HCT116 (cell line): ENCODE measurements at regions not wholly inside any gene's neighbourhood (a gene's known extent, or its start where the extent isn't known, plus 50 kb on each side); places are given as distances from the start of the nearest gene placed in this dataset.

ENCODE experiments used
- ATAC-seq: fragments of 200-7000 bp; cut with Tn5 transposase; 2 replicates; pipeline ENCODE4 v1.9.1; 2020; ENCODE audit warnings: mild to moderate bottlenecking, moderate library complexity
- BruUV-seq: library from RNA; stranded (reverse); fragments of 400-500 nt; replicated peaks from 2 replicates; lab custom pipeline; 2021; lab: Mats Ljungman, UMichigan
- CTCF ChIA-PET: fragments of 300-600 bp; sonication (Branson Sonifier 250); formaldehyde crosslinking; loops from one replicate; lab custom pipeline; 2021; ENCODE audit warnings: antibody characterized with exemption; lab: Charles Lee
- POLR2A ChIA-PET: fragments of 300-600, 350-600 bp; sonication (Branson Sonifier 250); formaldehyde crosslinking; loops from one replicate; lab custom pipeline; 2021; ENCODE audit warnings: antibody characterized with exemption; lab: Charles Lee
- RAD21 ChIA-PET, 2 experiments: fragments of 300-600 bp; sonication (Branson Sonifier 250); formaldehyde crosslinking; loops; one replicate each; lab custom pipeline; 2023; ENCODE audit warnings: low total read pairs in 2 of 2; ENCODE audit not compliant: uncharacterized antibody in 2 of 2, unreplicated experiment in 2 of 2, low non-redundant PET in 1 of 2; lab: Charles Lee
- DNase-seq: peaks from one replicate; pipeline ENCODE4 v3.0.0-alpha.2; 2010; ENCODE audit warnings: low read depth, low spot score
- H2AFZ ChIP-seq: fragments of 200-600 bp; shearing (Covaris generic), sonication (generic); 2 replicates; pipeline ENCODE4 v1.6.1; 2017; ENCODE audit warnings: low read depth, mixed run types, mixed read lengths, antibody characterized with exemption, low read length; ENCODE audit not compliant: poor library complexity, severe bottlenecking
- H3K27ac ChIP-seq: 2 replicates; pipeline ENCODE4 v1.5.1; 2012; ENCODE audit warnings: low read depth, low read length
- H3K27me3 ChIP-seq: fragments of 200-600 bp; sonication (generic); 2 replicates; pipeline ENCODE4 v1.6.1; 2016; ENCODE audit warnings: mixed run types, low read length, mixed read lengths; ENCODE audit not compliant: insufficient read depth
- H3K36me3 ChIP-seq, 2 experiments: fragments of 200-500 bp in 1 of 2; fragments of 200-600 bp in 1 of 2; sonication (Bioruptor generic) in 1 of 2; sonication (generic) in 1 of 2; 2 replicates each; pipeline versions ENCODE4 v1.5.1 to v1.6.1; 2014 to 2016; ENCODE audit warnings: low read length in 2 of 2, inconsistent platforms in 1 of 2, mixed read lengths in 1 of 2, mixed run types in 1 of 2; ENCODE audit not compliant: insufficient read depth in 2 of 2, control insufficient read depth in 1 of 2
- H3K4me1 ChIP-seq, 2 experiments: fragments of 200-600 bp in 1 of 2; sonication (generic) in 1 of 2; 2 replicates each; pipeline versions ENCODE4 v1.5.1 to v1.6.1; 2012 to 2017; ENCODE audit warnings: low read length in 2 of 2, inconsistent platforms in 1 of 2, mild to moderate bottlenecking in 1 of 2, mixed read lengths in 1 of 2, mixed run types in 1 of 2, moderate library complexity in 1 of 2; ENCODE audit not compliant: insufficient read depth in 2 of 2, control insufficient read depth in 1 of 2
- H3K4me2 ChIP-seq: fragments of 200-600 bp; sonication (generic); 2 replicates; pipeline ENCODE4 v1.6.1; 2017; ENCODE audit warnings: mixed run types, low read length, mixed read lengths
- H3K4me3 ChIP-seq, 2 experiments: fragments of 200-600 bp in 1 of 2; sonication (generic) in 1 of 2; replicated peaks in 1 of 2; 2 replicates each; pipeline ENCODE4 v1.5.1; 2011 to 2016; ENCODE audit warnings: low read length in 2 of 2, control low read depth in 1 of 2, low read depth in 1 of 2, mild to moderate bottlenecking in 1 of 2, mixed read lengths in 1 of 2, mixed run types in 1 of 2
- H3K79me2 ChIP-seq: fragments of 200-600 bp; sonication (generic); 2 replicates; pipeline ENCODE4 v1.6.1; 2017; ENCODE audit warnings: mild to moderate bottlenecking, mixed run types, low read length, moderate library complexity, mixed read lengths; ENCODE audit not compliant: insufficient read depth
- H3K9ac ChIP-seq: fragments of 200-600 bp; sonication (generic); 2 replicates; pipeline ENCODE4 v1.6.1; 2016; ENCODE audit warnings: low read length, mixed read lengths
- H3K9me2 ChIP-seq: fragments of 200-600 bp; sonication (generic), shearing (Covaris generic); 2 replicates; pipeline ENCODE4 v1.6.1; 2017; ENCODE audit warnings: mixed run types, mild to moderate bottlenecking, moderate library complexity; ENCODE audit not compliant: insufficient read depth
- H3K9me3 ChIP-seq, 2 experiments: fragments of 200-500 bp in 1 of 2; fragments of 200-600 bp in 1 of 2; sonication (Bioruptor generic) in 1 of 2; sonication (generic) in 1 of 2; 2 replicates each; pipeline ENCODE4 v1.6.1; 2014 to 2017; ENCODE audit warnings: low read length in 2 of 2, mixed read lengths in 2 of 2, inconsistent platforms in 1 of 2, low read depth in 1 of 2, mild to moderate bottlenecking in 1 of 2, mixed run types in 1 of 2, moderate library complexity in 1 of 2; ENCODE audit not compliant: control insufficient read depth in 1 of 2, insufficient read depth in 1 of 2
- H4K20me1 ChIP-seq: fragments of 200-600 bp; sonication (generic), shearing (Covaris generic); 2 replicates; pipeline ENCODE4 v1.6.1; 2017; ENCODE audit warnings: mixed run types, mild to moderate bottlenecking, moderate library complexity; ENCODE audit not compliant: insufficient read depth
- CBX3 ChIP-seq: IDR thresholded peaks from 2 replicates; pipeline ENCODE4 v1.6.1; 2012; ENCODE audit warnings: low read depth
- CTCF ChIP-seq, 3 experiments: fragments of 200-600 bp in 1 of 3; sonication (generic) in 1 of 3; IDR thresholded peaks in 2 of 3; conservative IDR thresholded peaks in 1 of 3; 2 replicates each; pipeline ENCODE4 v1.5.1; 2012 to 2017; ENCODE audit warnings: low read depth in 2 of 3, low read length in 2 of 3, antibody characterized with exemption in 1 of 3, borderline replicate concordance in 1 of 3, control low read depth in 1 of 3, mild to moderate bottlenecking in 1 of 3, mixed read lengths in 1 of 3, mixed run types in 1 of 3, moderate library complexity in 1 of 3; ENCODE audit not compliant: insufficient read depth in 1 of 3
- EZH2 ChIP-seq: fragments of 200-600 bp; sonication (generic); IDR thresholded peaks from 2 replicates; pipeline ENCODE4 v1.6.1; 2017; ENCODE audit warnings: antibody characterized with exemption, mixed run types
- EZH2phosphoT487 ChIP-seq: fragments of 200-600 bp; IDR thresholded peaks from 2 replicates; pipeline ENCODE4 v1.6.1; 2018; ENCODE audit warnings: antibody characterized with exemption, borderline replicate concordance
- FOSL1 ChIP-seq: IDR thresholded peaks from 2 replicates; pipeline ENCODE4 v1.6.1; 2012; ENCODE audit warnings: low read depth
- JUND ChIP-seq: IDR thresholded peaks from 2 replicates; pipeline ENCODE4 v1.6.1; 2012
- MAX ChIP-seq: IDR thresholded peaks from 2 replicates; pipeline ENCODE4 v1.6.1; 2012
- POLR2A ChIP-seq: IDR thresholded peaks from 2 replicates; pipeline ENCODE4 v1.7.0; 2011; ENCODE audit warnings: borderline replicate concordance; ENCODE audit not compliant: insufficient read depth, insufficient read length; ENCODE audit errors: extremely low read depth
- POLR2AphosphoS5 ChIP-seq: IDR thresholded peaks from 2 replicates; pipeline ENCODE4 v1.6.1; 2011; ENCODE audit warnings: mild to moderate bottlenecking, low read depth, low read length, moderate library complexity
- RAD21 ChIP-seq: IDR thresholded peaks from 2 replicates; pipeline ENCODE4 v1.6.1; 2012; ENCODE audit warnings: low read depth, mild to moderate bottlenecking
- REST ChIP-seq: IDR thresholded peaks from 2 replicates; pipeline ENCODE4 v1.6.1; 2012; ENCODE audit warnings: low read depth
- SIN3A ChIP-seq: IDR thresholded peaks from 2 replicates; pipeline ENCODE4 v1.6.1; 2012; ENCODE audit warnings: low read depth
- SP1 ChIP-seq: IDR thresholded peaks from 2 replicates; pipeline ENCODE4 v1.6.1; 2012; ENCODE audit warnings: low read depth
- SRF ChIP-seq: IDR thresholded peaks from 2 replicates; pipeline ENCODE4 v1.6.1; 2012; ENCODE audit warnings: low read depth
- TCF7L2 ChIP-seq: IDR thresholded peaks from 2 replicates; pipeline ENCODE4 v1.7.0; 2011; ENCODE audit warnings: borderline replicate concordance, inconsistent platforms; ENCODE audit not compliant: insufficient read depth, insufficient read length; ENCODE audit errors: extremely low read depth
- ZBTB33 ChIP-seq: IDR thresholded peaks from 2 replicates; pipeline ENCODE4 v1.6.1; 2011; ENCODE audit warnings: mild to moderate bottlenecking, low read length, moderate library complexity; ENCODE audit not compliant: insufficient replicate concordance; ENCODE audit errors: extremely low read depth
- ZNF274 ChIP-seq: fragments of 200-500 bp; sonication (Bioruptor generic); IDR thresholded peaks from 2 replicates; pipeline ENCODE4 v1.6.1; 2014; ENCODE audit warnings: mild to moderate bottlenecking, low read depth, low read length, inconsistent platforms
- intact Hi-C: fragments of 100-400 bp; cut with micrococcal nuclease; formaldehyde crosslinking; loops from 2 replicates; pipeline ENCODE4 v1.10.0; 2022

GRCh38 chr13:56900549-56901279 lies 240.0 kb upstream of the PRR20A start (continued):
- no peak for TF ChIP-seq EZH2phosphoT487
- TF ChIP-seq POLR2A: no peak
- no peak for TF ChIP-seq RAD21
- no peak for TF ChIP-seq FOSL1
- TF ChIP-seq JUND: no peak
- TF ChIP-seq, all 23 proteins: peak for 0

GRCh38 chr13:56902276-56902675 lies 238.4 kb upstream of the PRR20A start:
- POLR2A ChIA-PET: no interaction called here
- H4K20me1 ChIP-seq: no peaks in the 10 kb centered on the region
- intact Hi-C loops: no loop called here
- H3K36me3 ChIP-seq: no peaks in the 10 kb centered on the region; a peak in 1 of 4 replicates
- H3K79me2 ChIP-seq: no peaks in the 10 kb centered on the region
- no peak overlapping the region for H3K4me2 ChIP-seq
- no peaks in the 10 kb centered on the region for H3K9me2 ChIP-seq
- H3K27ac ChIP-seq: no peak overlapping the region
- H3K9me3 ChIP-seq: peaks cover 15 to 21% of the 10 kb centered on the region in 2 experiments; a peak in 3 of 4 replicates
- no peak overlapping the region for H3K9ac ChIP-seq
- no peaks in the 10 kb centered on the region for H3K4me1 ChIP-seq
- no peaks in the 10 kb centered on the region for H3K27me3 ChIP-seq
- no peak overlapping the region for H3K4me3 ChIP-seq
- H2AFZ ChIP-seq: no peak overlapping the region
- RAD21 ChIA-PET: no interaction called here
- ATAC-seq (no peak), DNase-seq (no peak)
- BruUV-seq: no TSS peak
- CTCF ChIA-PET: no interaction called here
- TF ChIP-seq CBX3: no peak
- no peak for TF ChIP-seq POLR2A
- no peak for TF ChIP-seq CTCF (IDR thresholded peaks at IDR 0.05 in 2 of 3, conservative IDR thresholded peaks at IDR 0.05 in 1 of 3; ENCODE audit: borderline replicate concordance in 1 of 3, insufficient read depth in 1 of 3, low read depth in 2 of 3, low read length in 2 of 3)
- TF ChIP-seq TCF7L2: no peak
- TF ChIP-seq EZH2phosphoT487: no peak
- no peak for TF ChIP-seq MAX
- TF ChIP-seq REST: no peak
- no peak for TF ChIP-seq SIN3A
- no peak for TF ChIP-seq RAD21
- TF ChIP-seq ZBTB33: no peak
- no peak for TF ChIP-seq FOSL1
- TF ChIP-seq ZNF274: no peak
- no peak for TF ChIP-seq EZH2
- TF ChIP-seq SRF: no peak
- TF ChIP-seq POLR2AphosphoS5: no peak
- TF ChIP-seq SP1: no peak
